Endodermal cell (in vitro differentiated cells): ENCODE measurements at regions not wholly inside any gene's neighbourhood (a gene's known extent, or its start where the extent isn't known, plus 50 kb on each side); places are given as distances from the start of the nearest gene placed in this dataset.

Source experiments
- DNase-seq: peaks from one replicate; pipeline ENCODE4 v3.0.0-alpha.2; 2017
- H3K27ac ChIP-seq: 2 replicates; pipeline ENCODE4 v1.5.1; 2013; ENCODE audit warnings: mild to moderate bottlenecking, low read depth, low read length, moderate library complexity
- H3K27me3 ChIP-seq: 2 replicates; pipeline ENCODE4 v1.6.1; 2013; ENCODE audit warnings: mild to moderate bottlenecking, low read length, moderate library complexity; ENCODE audit not compliant: insufficient read depth, control insufficient read depth, poor library complexity, severe bottlenecking
- H3K36me3 ChIP-seq: 2 replicates; pipeline ENCODE4 v1.7.0; 2013; ENCODE audit warnings: mild to moderate bottlenecking, low read length, moderate library complexity; ENCODE audit not compliant: control insufficient read depth, insufficient read depth
- H3K4me1 ChIP-seq: one replicate; pipeline ENCODE4 v1.7.0; 2013; ENCODE audit warnings: low read length; ENCODE audit not compliant: control insufficient read depth, insufficient read depth
- H3K4me3 ChIP-seq: 2 replicates; pipeline ENCODE4 v1.5.1; 2013; ENCODE audit warnings: mild to moderate bottlenecking, low read length, moderate library complexity
- H3K9ac ChIP-seq: 2 replicates; pipeline ENCODE4 v1.6.1; 2013; ENCODE audit warnings: mild to moderate bottlenecking, low read length, moderate library complexity; ENCODE audit not compliant: poor library complexity, severe bottlenecking; ENCODE audit errors: extremely low read depth
- H3K9me3 ChIP-seq: 2 replicates; pipeline ENCODE4 v1.6.1; 2013; ENCODE audit warnings: mild to moderate bottlenecking, low read length, moderate library complexity; ENCODE audit not compliant: control insufficient read depth
- H3K27ac Mint-ChIP-seq: 2 replicates; pipeline ENCODE4 v1.8.0; 2020; ENCODE audit warnings: mixed read lengths
- H3K27me3 Mint-ChIP-seq: 2 replicates; pipeline ENCODE4 v1.8.0; 2021; ENCODE audit warnings: mild to moderate bottlenecking, mixed read lengths; ENCODE audit not compliant: insufficient read depth
- H3K36me3 Mint-ChIP-seq: 2 replicates; pipeline ENCODE4 v1.8.0; 2020; ENCODE audit warnings: low read depth, mixed read lengths
- H3K4me1 Mint-ChIP-seq: 2 replicates; pipeline ENCODE4 v1.8.0; 2020; ENCODE audit warnings: mixed read lengths
- H3K4me3 Mint-ChIP-seq: 2 replicates; pipeline ENCODE4 v1.8.0; 2020; ENCODE audit warnings: mild to moderate bottlenecking, moderate library complexity, mixed read lengths
- H3K9me3 Mint-ChIP-seq: 2 replicates; pipeline ENCODE4 v1.8.0; 2020; ENCODE audit warnings: mild to moderate bottlenecking, mixed read lengths
- CTCF ChIP-seq: fragments of 200-600 bp; sonication (generic); conservative IDR thresholded peaks from 2 replicates; pipeline ENCODE4 v1.5.0; 2021; ENCODE audit warnings: antibody characterized with exemption, mild to moderate bottlenecking
- WGBS, 2 experiments: methylation state at CpG; one replicate each; pipeline versions ENCODE4 v1.1.5 to v1.1.7; 2013; ENCODE audit warnings: missing lambda C conversion rate in 2 of 2, mixed read lengths in 1 of 2; ENCODE audit not compliant: insufficient coverage in 1 of 2, insufficient read length in 1 of 2; 5-methylcytosine and 5-hydroxymethylcytosine counted together

GRCh38 chr7:13790611-13791010, 198.9 kb downstream of the ETV1 start:
- H3K4me1 ChIP-seq, result no peaks in the 10 kb centered on the region
- H3K4me3 ChIP-seq, result no peak overlapping the region
- no peak for TF ChIP-seq CTCF
- Mint-ChIP-seq H3K27me3 (no peaks in the 10 kb centered on the region), H3K4me3 (no peak overlapping the region), H3K4me1 (peaks cover 17% of the 10 kb centered on the region), H3K9me3 (peaks cover 4% of the 10 kb centered on the region), H3K36me3 (peaks cover 15% of the 10 kb centered on the region), H3K27ac (no peak overlapping the region)
- no peaks in the 10 kb centered on the region for H3K36me3 ChIP-seq
- DNase-seq, result no peak
- 96 to 97% methylated on average over 3 to 4 of the region's 5 CpGs for WGBS, 2 experiments
- H3K27me3 ChIP-seq, result no peaks in the 10 kb centered on the region
- H3K27ac ChIP-seq, result no peak overlapping the region
- no peak overlapping the region for H3K9ac ChIP-seq
- H3K9me3 ChIP-seq, result no peaks in the 10 kb centered on the region

- Mint-ChIP-seq H3K9me3 (no peaks in the 10 kb centered on the region), H3K27me3 (no peaks in the 10 kb centered on the region), H3K4me3 (no peak overlapping the region), H3K27ac (no peak overlapping the region), H3K4me1 (peaks cover 18% of the 10 kb centered on the region), H3K36me3 (peaks cover 13% of the 10 kb centered on the region)
- Histone ChIP-seq H3K27ac (no peak overlapping the region), H3K36me3 (no peaks in the 10 kb centered on the region), H3K27me3 (no peaks in the 10 kb centered on the region), H3K9ac (no peak overlapping the region), H3K4me3 (no peak overlapping the region), H3K4me1 (peaks cover 4% of the 10 kb centered on the region), H3K9me3 (no peaks in the 10 kb centered on the region)
- TF ChIP-seq CTCF, result no peak
- DNase-seq, result no peak
- WGBS, 2 experiments, result 89 to 94% methylated on average over 6 of the region's 6 CpGs
Observed at GRCh38 chr7:13792208-13792607, 197.3 kb downstream of the ETV1 start.

- Mint-ChIP-seq H3K27ac (no peak overlapping the region), H3K36me3 (peaks cover 11% of the 10 kb centered on the region), H3K9me3 (no peaks in the 10 kb centered on the region), H3K4me3 (no peak overlapping the region), H3K27me3 (no peaks in the 10 kb centered on the region), H3K4me1 (peaks cover 28% of the 10 kb centered on the region)
- H3K4me3 ChIP-seq, result no peak overlapping the region
- H3K9ac ChIP-seq, result no peak overlapping the region
- WGBS, 2 experiments, result 73% methylated on average over 4 of the region's 4 CpGs; no CpG with 5 or more reads in 1 of the 2 experiments
- no peak for DNase-seq
- H3K27ac ChIP-seq, result no peak overlapping the region
- H3K27me3 ChIP-seq, result no peaks in the 10 kb centered on the region
- no peaks in the 10 kb centered on the region for H3K9me3 ChIP-seq
- no peak for TF ChIP-seq CTCF
- no peaks in the 10 kb centered on the region for H3K36me3 ChIP-seq
- peaks cover 5% of the 10 kb centered on the region for H3K4me1 ChIP-seq
Observed at GRCh38 chr7:13793926-13794325, 195.5 kb downstream of the ETV1 start.
